D721Med (cell line): ENCODE measurements at regions not wholly inside any gene's neighbourhood (a gene's known extent, or its start where the extent isn't known, plus 50 kb on each side); places are given as distances from the start of the nearest gene placed in this dataset.

Experiments used
- DNase-seq: peaks from one replicate; pipeline ENCODE4 v3.0.0; 2011; ENCODE audit warnings: low spot score; ENCODE audit not compliant: insufficient read length
- FAIRE-seq: peaks from 2 replicates; lab custom pipeline; 2011; peaks lifted over from hg19 to GRCh38; lab: Jason Lieb, UNC
- CTCF ChIP-seq: IDR thresholded peaks from 2 replicates; pipeline ENCODE4 v1.5.1; 2012; ENCODE audit warnings: mild to moderate bottlenecking, control low read depth; ENCODE audit not compliant: insufficient read depth; ENCODE audit errors: missing control alignments

GRCh38 chr11:134575504-134576230, 163.6 kb upstream of the B3GAT1 start:
- FAIRE-seq (no peak), DNase-seq (no peak)
- no peak for TF ChIP-seq CTCF

- no peak for TF ChIP-seq CTCF
Observed at GRCh38 chr11:134574947-134575346, 162.9 kb upstream of the B3GAT1 start.

GRCh38 chr11:134574425-134574824, 162.4 kb upstream of the B3GAT1 start:
- TF ChIP-seq CTCF, result no peak
- FAIRE-seq, result no peak
- no peak for DNase-seq

More at GRCh38 chr11:134574947-134575346, 162.9 kb upstream of the B3GAT1 start:
- no peak for FAIRE-seq
- no peak for DNase-seq

GRCh38 chr11:134573857-134574256, 161.8 kb upstream of the B3GAT1 start:
- DNase-seq (no peak), FAIRE-seq (no peak)
- TF ChIP-seq CTCF, result no peak

- FAIRE-seq (no peak), DNase-seq (no peak)
Observed at GRCh38 chr11:134572741-134573675, 161.0 kb upstream of the B3GAT1 start.

GRCh38 chr11:134571301-134571700, 159.3 kb upstream of the B3GAT1 start:
- FAIRE-seq, result no peak
- no peak for DNase-seq
- TF ChIP-seq CTCF, result no peak

More at GRCh38 chr11:134572741-134573675, 161.0 kb upstream of the B3GAT1 start:
- TF ChIP-seq CTCF, result no peak
